Activated CD8-positive, alpha-beta memory T cell treated with anti-CD3 and anti-CD28 coated beads, Interleukin-2, amount 50 U/mL, for 4 hours (primary cell): ENCODE measurements at regions not wholly inside any gene's neighbourhood (a gene's known extent, or its start where the extent isn't known, plus 50 kb on each side); places are given as distances from the start of the nearest gene placed in this dataset.

Source experiments
- DNase-seq: peaks from one replicate; pipeline ENCODE4 v3.0.0-alpha.2; 2020

- DNase-seq: no peak
Observed at GRCh38 chr11:104582431-104582830, 315.8 kb downstream of the CASP12 start.

DNA sequence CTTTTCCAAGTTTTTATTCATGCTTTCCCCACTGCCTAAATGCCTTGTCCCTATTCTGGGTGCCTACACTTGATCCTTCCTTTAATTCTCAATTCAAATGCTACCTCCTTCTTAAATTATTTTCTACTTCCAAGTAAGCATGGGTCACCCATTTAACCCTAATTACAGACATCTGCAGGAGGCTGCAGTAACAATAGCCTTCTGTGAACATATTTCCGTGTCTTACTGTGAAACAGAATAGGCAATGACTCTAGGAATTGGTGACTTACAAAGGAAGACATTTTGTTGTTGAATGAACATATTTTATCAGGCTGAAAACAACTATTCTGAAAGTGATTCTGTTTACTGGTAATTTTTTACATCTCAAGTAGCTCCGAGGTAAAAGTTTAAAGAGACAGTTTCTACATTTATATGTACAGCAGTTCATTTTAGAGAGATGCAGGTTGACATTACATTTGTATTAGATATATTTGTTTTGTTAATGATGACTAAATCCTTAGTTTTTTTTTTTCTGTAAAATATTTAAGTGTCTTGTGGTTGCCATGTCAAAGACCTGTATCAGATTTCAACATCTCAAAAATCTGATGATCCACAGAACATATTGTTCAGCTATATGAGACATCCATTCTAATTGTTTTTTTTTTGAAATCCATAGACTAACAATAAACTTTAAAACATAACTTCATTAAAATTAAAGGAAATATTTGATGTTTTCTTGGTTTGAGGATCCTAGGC is 316.8 kb downstream of the CASP12 start:
- no peak for DNase-seq

- DNase-seq: no peak
Observed at GRCh38 chr11:104573441-104573990, 324.7 kb downstream of the CASP12 start.

GRCh38 chr11:104572279-104572678 is 326.0 kb downstream of the CASP12 start:
- no peak for DNase-seq

GRCh38 chr11:104570078-104570701 is 328.1 kb downstream of the CASP12 start:
- no peak for DNase-seq

DNA sequence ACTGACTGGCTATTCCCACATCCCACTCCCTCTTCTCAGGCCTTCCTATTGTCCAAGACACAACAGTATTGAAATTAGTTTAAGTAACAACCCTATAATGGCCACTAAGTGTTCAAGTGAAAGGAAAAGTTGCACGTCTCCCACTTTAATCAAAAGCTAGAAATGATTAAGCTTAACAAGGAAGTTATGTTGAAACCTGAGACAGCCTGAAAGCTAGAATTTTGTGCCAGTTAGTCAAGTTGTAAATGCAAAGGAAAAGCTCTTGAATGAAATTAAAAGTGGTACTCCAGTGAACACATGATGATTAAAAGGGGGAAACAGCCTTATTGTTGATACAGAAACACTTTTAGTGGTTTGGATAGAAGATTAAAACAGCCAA is 332.7 kb downstream of the CASP12 start:
- DNase-seq: no peak

GRCh38 chr11:104564921-104565582 is 333.2 kb downstream of the CASP12 start:
- no peak for DNase-seq

DNA sequence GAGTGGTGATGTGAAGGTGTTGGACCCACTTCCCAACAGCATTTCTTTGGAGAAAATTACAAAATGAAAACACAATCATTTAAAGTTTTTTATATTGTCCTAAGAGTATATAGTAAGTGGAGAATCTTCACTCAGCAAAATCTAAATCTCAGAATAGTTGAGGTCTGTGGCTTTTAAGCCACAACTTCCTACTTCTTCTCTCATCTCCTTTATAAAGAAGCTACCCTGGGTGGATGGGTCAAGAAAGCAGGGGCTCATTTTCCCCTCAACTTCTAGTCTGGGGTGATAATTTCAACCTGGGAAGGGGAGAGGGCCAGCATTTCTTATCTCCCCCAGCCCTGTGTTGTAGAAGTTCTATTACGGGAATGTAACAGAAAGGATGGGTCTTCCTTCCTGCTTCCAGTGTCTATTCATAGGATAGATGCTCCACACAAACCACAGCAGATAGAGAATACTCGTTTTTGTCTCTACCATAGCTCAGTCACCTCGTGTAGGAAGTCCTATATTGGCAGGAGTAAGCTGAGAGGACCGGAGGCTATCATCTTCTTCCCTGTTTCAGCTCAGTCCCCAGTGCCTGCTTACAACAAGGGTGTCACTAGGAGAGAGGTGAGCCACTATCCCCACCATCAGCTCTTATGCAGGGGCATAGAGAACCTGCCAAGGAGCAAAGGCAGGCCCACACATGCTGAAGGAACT is 341.5 kb downstream of the CASP12 start:
- no peak for DNase-seq

DNA sequence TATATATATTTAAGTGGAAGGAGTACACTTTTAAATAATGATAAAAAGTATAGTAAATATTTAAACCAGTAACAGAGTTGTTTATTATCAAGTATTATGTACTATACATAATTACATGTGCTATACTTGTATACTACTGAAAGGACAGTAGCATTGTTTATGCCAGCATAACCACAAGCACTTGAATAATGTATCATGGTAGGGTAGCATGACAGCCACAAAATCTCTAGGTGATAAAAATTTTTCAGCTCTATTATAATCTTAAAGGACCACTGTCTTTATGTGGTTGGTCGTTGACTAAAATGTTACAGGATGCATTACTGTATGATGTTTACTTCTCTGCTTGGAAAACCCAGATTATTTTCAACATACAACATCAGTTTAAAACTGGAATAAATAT is 349.2 kb downstream of the CASP12 start:
- no peak for DNase-seq

GRCh38 chr11:104547996-104548661 is 350.1 kb downstream of the CASP12 start:
- DNase-seq: no peak

DNA sequence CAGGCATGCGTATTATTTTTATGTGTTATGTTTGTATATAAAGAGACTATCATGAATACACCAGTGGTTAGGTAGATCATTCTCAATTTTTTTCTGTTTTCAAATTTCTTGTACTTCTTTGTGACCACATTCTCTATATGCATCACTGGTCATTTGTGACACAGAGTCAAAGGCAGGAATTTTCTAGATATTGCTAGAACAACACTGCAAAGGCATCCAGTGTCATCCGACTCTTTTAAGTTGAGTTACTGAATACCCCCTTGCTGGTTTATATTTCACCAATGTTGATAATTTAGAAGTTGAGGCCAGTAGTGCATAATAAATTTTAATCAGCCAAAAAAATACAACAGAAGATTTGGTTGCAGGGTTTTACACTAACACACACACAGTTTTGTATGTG is 351.8 kb downstream of the CASP12 start:
- no peak for DNase-seq

- no peak for DNase-seq
Observed at GRCh38 chr11:104541701-104542100, 356.6 kb downstream of the CASP12 start.

DNA sequence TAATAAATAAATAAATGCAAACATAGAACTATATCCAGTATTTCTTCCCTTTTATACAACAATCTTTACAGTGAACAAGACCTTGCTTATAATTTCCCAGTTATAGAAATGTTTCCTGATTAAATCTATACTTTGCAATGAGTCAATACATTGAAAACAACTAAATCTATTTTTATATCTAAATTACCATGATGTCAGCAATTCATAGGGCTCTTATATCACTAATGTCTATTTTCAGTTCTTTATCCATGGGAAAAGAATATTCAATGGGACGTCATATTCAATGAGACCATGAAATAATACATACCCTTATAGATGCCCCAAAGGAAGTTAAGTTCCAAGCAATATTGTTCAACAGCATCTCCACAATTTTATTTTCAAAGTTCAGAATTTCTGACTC is 359.9 kb downstream of the CASP12 start:
- no peak for DNase-seq

- DNase-seq: no peak
Observed at GRCh38 chr11:104534278-104534677, 364.0 kb downstream of the CASP12 start.

- no peak for DNase-seq
Observed at GRCh38 chr11:104531894-104532293, 366.4 kb downstream of the CASP12 start.

- no peak for DNase-seq
Observed at GRCh38 chr11:104531075-104531474, 367.1 kb upstream of the PDGFD start.

- DNase-seq: no peak
Observed at GRCh38 chr11:104529906-104530305, 366.0 kb upstream of the PDGFD start.

GRCh38 chr11:104529213-104529612 is 365.3 kb upstream of the PDGFD start:
- no peak for DNase-seq

GRCh38 chr11:104526006-104526405 is 362.1 kb upstream of the PDGFD start:
- DNase-seq: no peak

GRCh38 chr11:104525416-104525815 is 361.5 kb upstream of the PDGFD start:
- no peak for DNase-seq

DNA sequence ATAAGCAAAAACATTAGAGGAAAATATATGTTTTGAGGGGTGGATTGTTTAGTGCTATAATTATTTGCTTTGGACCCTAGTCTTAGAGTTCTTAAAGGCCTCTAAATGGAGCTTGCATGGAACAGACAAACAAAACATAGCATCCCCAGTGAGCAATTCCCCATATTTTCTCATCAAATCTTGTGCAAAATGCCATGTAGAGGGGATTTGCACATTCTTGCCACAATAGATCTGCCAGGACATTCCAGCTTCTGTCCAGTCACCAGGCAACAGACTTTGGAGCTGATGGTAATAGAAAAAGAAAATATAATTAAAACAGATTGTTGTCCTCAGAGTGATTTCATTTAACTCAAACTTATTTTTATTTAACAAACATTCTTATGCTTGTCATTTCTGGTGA is 360.3 kb upstream of the PDGFD start:
- no peak for DNase-seq

GRCh38 chr11:104523611-104524010 is 359.7 kb upstream of the PDGFD start:
- no peak for DNase-seq

DNA sequence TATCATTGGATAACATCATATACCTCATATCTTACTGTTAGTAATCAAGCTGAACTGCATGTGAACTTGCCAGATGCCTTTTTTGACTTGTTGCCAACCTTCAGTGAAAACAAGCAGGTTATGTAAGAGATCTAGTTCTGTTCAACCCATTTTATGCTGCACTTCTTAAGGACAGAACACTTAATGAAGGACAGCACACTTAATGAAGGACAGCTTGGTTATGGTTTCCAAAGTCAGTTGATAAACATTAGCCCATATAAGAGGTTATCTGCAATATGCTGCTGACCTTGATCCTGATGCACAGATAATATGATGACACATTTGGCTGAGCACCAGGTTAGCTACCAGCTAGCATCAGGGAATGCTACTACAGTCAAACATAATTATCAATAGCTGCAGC is 358.7 kb upstream of the PDGFD start:
- DNase-seq: no peak
